Brain microvascular endothelial cell (primary cell): ENCODE measurements at regions not wholly inside any gene's neighbourhood (a gene's known extent, or its start where the extent isn't known, plus 50 kb on each side); places are given as distances from the start of the nearest gene placed in this dataset.

Experiments used
- DNase-seq: peaks from one replicate; pipeline ENCODE4 v3.0.0-alpha.2; 2020
- H3K27ac ChIP-seq: fragments of 250-450 bp; sonication (Bioruptor Pico); 2 replicates; pipeline ENCODE4 v1.5.1; 2020; ENCODE audit warnings: mild to moderate bottlenecking, moderate library complexity
- H3K27me3 ChIP-seq: fragments of 250-450 bp; sonication (Bioruptor Pico); replicated peaks from 2 replicates; pipeline ENCODE4 v1.5.1; 2020; ENCODE audit warnings: mild to moderate bottlenecking
- H3K36me3 ChIP-seq: fragments of 250-450 bp; sonication (Bioruptor Pico); replicated peaks from 2 replicates; pipeline ENCODE4 v1.5.1; 2020; ENCODE audit warnings: mild to moderate bottlenecking
- H3K4me3 ChIP-seq: 2 replicates; pipeline ENCODE4 v1.5.1; 2011; ENCODE audit warnings: low read depth, mild to moderate bottlenecking, control low read depth, low read length, moderate library complexity
- CTCF ChIP-seq: IDR thresholded peaks from 2 replicates; pipeline ENCODE4 v1.5.1; 2011; ENCODE audit warnings: low read depth, mild to moderate bottlenecking, moderate library complexity, low read length, control low read depth, inconsistent platforms; ENCODE audit errors: missing control alignments
- in situ Hi-C: cut with HindIII; loops from 2 replicates; pipeline ENCODE4 v1.10.0; 2017; ENCODE audit warnings: low sequenced_read_pairs, low pct_ligation_motif_present

- in situ Hi-C loops = no loop called here
Measured at GRCh38 chr6:115554060-115554459, 506.6 kb downstream of the FRK start.

GRCh38 chr6:115551527-115551926 is 509.2 kb downstream of the FRK start:
- in situ Hi-C loops = no loop called here

More at GRCh38 chr6:115554060-115554459, 506.6 kb downstream of the FRK start:
- Histone ChIP-seq H3K27ac (no peak overlapping the region), H3K36me3 (no peaks in the 10 kb centered on the region), H3K4me3 (no peak overlapping the region), H3K27me3 (no peaks in the 10 kb centered on the region)
- DNase-seq = no peak
- no peak for TF ChIP-seq CTCF

GRCh38 chr6:115545672-115545986 is 515.1 kb downstream of the FRK start:
- in situ Hi-C loops = no loop called here
- TF ChIP-seq CTCF = no peak

More at GRCh38 chr6:115551527-115551926, 509.2 kb downstream of the FRK start:
- no peak for TF ChIP-seq CTCF
- Histone ChIP-seq H3K27ac (no peak overlapping the region), H3K36me3 (no peaks in the 10 kb centered on the region), H3K4me3 (no peak overlapping the region), H3K27me3 (no peaks in the 10 kb centered on the region)
- no peak for DNase-seq

GRCh38 chr6:115544765-115545671 is 515.7 kb downstream of the FRK start:
- Histone ChIP-seq H3K36me3 (no peaks in the 10 kb centered on the region), H3K27me3 (no peaks in the 10 kb centered on the region), H3K27ac (no peak overlapping the region), H3K4me3 (no peak overlapping the region)
- TF ChIP-seq CTCF = no peak
- no peak for DNase-seq
- in situ Hi-C loops = no loop called here

More at GRCh38 chr6:115545672-115545986, 515.1 kb downstream of the FRK start:
- no peak for DNase-seq
- Histone ChIP-seq H3K36me3 (no peaks in the 10 kb centered on the region), H3K27me3 (no peaks in the 10 kb centered on the region), H3K4me3 (no peak overlapping the region), H3K27ac (no peak overlapping the region)

- Histone ChIP-seq H3K36me3 (no peaks in the 10 kb centered on the region), H3K27ac (no peak overlapping the region), H3K27me3 (no peaks in the 10 kb centered on the region), H3K4me3 (no peak overlapping the region)
- DNase-seq = no peak
- no peak for TF ChIP-seq CTCF
- in situ Hi-C loops = no loop called here
Measured at GRCh38 chr6:115540077-115540869, 520.4 kb downstream of the FRK start.
